ENCODE measurements at regions not wholly inside any gene's neighbourhood (a gene's known extent, or its start where the extent isn't known, plus 50 kb on each side); places are given as distances from the start of the nearest gene placed in this dataset.

GRCh38 chr2:181234487-181234891, 222.7 kb upstream of the ITGA4 start:
- Histone ChIP-seq H3K36me3 (replicated peaks in 1 of 2; ENCODE audit: insufficient read depth in 1 of 2, low read depth in 2 of 2) (no peaks in the 10 kb centered on the region), H3K4me1 (no peaks in the 10 kb centered on the region), H3K9me3 (no peaks in the 10 kb centered on the region), H3K27ac (no peak overlapping the region), H3K27me3 (no peaks in the 10 kb centered on the region), H3K4me3 (no peak overlapping the region)
- intact Hi-C loops (cut with DNase I), result no loop called here
- ATAC-seq (no peak), DNase-seq (no peak)
- TF ChIP-seq CTCF (IDR thresholded peaks at IDR 0.05), result no peak
- TF ChIP-seq POLR2A (IDR thresholded peaks at IDR 0.05), result no peak
- WGBS, 2 donors, result 68 to 88% methylated on average over 1 of the region's 1 CpG

GRCh38 chr2:181235011-181235410, 222.2 kb upstream of the ITGA4 start:
- no peak for DNase-seq
- TF ChIP-seq CTCF (IDR thresholded peaks at IDR 0.05) (no peak), POLR2A (IDR thresholded peaks at IDR 0.05) (no peak)
- Histone ChIP-seq H3K27ac (no peak overlapping the region), H3K4me1 (no peaks in the 10 kb centered on the region), H3K4me3 (no peak overlapping the region), H3K27me3 (no peaks in the 10 kb centered on the region), H3K36me3 (replicated peaks in 1 of 2; ENCODE audit: insufficient read depth in 1 of 2, low read depth in 2 of 2) (no peaks in the 10 kb centered on the region), H3K9me3 (no peaks in the 10 kb centered on the region)
- intact Hi-C loops (cut with DNase I), result no loop called here
- no peak for ATAC-seq
- 57 to 67% methylated on average over 1 of the region's 1 CpG for WGBS, 2 donors

GRCh38 chr2:181235683-181236459, 221.3 kb upstream of the ITGA4 start:
- no peak overlapping the region for H3K4me3 ChIP-seq
- TF ChIP-seq CTCF (IDR thresholded peaks at IDR 0.05), result no peak
- TF ChIP-seq POLR2A (IDR thresholded peaks at IDR 0.05), result no peak
- H3K27me3 ChIP-seq, result no peaks in the 10 kb centered on the region
- no peak overlapping the region for H3K27ac ChIP-seq
- DNase-seq (no peak), ATAC-seq (no peak)
- H3K36me3 ChIP-seq (replicated peaks in 1 of 2; ENCODE audit: insufficient read depth in 1 of 2, low read depth in 2 of 2), result no peaks in the 10 kb centered on the region
- H3K9me3 ChIP-seq, result no peaks in the 10 kb centered on the region
- no peaks in the 10 kb centered on the region for H3K4me1 ChIP-seq
- intact Hi-C loops (cut with DNase I), result no loop called here
- WGBS, 2 donors, result 65 to 69% methylated on average over 4 of the region's 4 CpGs

GRCh38 chr2:181239201-181239799, 217.9 kb upstream of the ITGA4 start:
- Histone ChIP-seq H3K36me3 (replicated peaks in 1 of 2; ENCODE audit: insufficient read depth in 1 of 2, low read depth in 2 of 2) (no peaks in the 10 kb centered on the region), H3K27ac (no peak overlapping the region), H3K27me3 (no peaks in the 10 kb centered on the region), H3K4me1 (no peaks in the 10 kb centered on the region), H3K9me3 (no peaks in the 10 kb centered on the region), H3K4me3 (no peak overlapping the region)
- 58 to 64% methylated on average over 2 of the region's 2 CpGs for WGBS, 2 donors
- DNase-seq, result no peak
- no peak for ATAC-seq
- TF ChIP-seq POLR2A (IDR thresholded peaks at IDR 0.05) (no peak), CTCF (IDR thresholded peaks at IDR 0.05) (no peak)
- intact Hi-C loops (cut with DNase I), result no loop called here

- no peak for ATAC-seq
- intact Hi-C loops (cut with DNase I), result no loop called here
- 58 to 84% methylated on average over 1 of the region's 1 CpG for WGBS, 2 donors
These were observed 216.3 kb upstream of the ITGA4 start for GRCh38 chr2:181240844-181241243.

More at GRCh38 chr2:181240844-181241243, 216.3 kb upstream of the ITGA4 start:
- no peak overlapping the region for H3K27ac ChIP-seq
- no peak overlapping the region for H3K4me3 ChIP-seq
- DNase-seq, result no peak
- H3K27me3 ChIP-seq, result no peaks in the 10 kb centered on the region
- no peak for TF ChIP-seq POLR2A (IDR thresholded peaks at IDR 0.05)
- TF ChIP-seq CTCF (IDR thresholded peaks at IDR 0.05), result no peak
- H3K9me3 ChIP-seq, result no peaks in the 10 kb centered on the region
- H3K36me3 ChIP-seq (replicated peaks in 1 of 2; ENCODE audit: insufficient read depth in 1 of 2, low read depth in 2 of 2), result no peaks in the 10 kb centered on the region
- H3K4me1 ChIP-seq, result no peaks in the 10 kb centered on the region
